OCI-LY7 (cell line): ENCODE measurements at regions not wholly inside any gene's neighbourhood (a gene's known extent, or its start where the extent isn't known, plus 50 kb on each side); places are given as distances from the start of the nearest gene placed in this dataset.

ENCODE experiments used
- EZH2phosphoT487 ChIP-seq: fragments of 200-600 bp; sonication (generic); IDR thresholded peaks from 2 replicates; pipeline ENCODE4 v1.6.1; 2018; ENCODE audit warnings: low read depth, borderline replicate concordance, mild to moderate bottlenecking, mixed run types, antibody characterized with exemption, low read length, moderate library complexity, mixed read lengths
- TF ChIP-seq, protein P1 (sequence below): fragments of 200-600 bp; sonication (generic); conservative IDR thresholded peaks from 2 replicates; pipeline ENCODE4 v1.5.1; 2014; ENCODE audit warnings: mild to moderate bottlenecking, antibody characterized with exemption, low read length, moderate library complexity, mixed read lengths

GRCh38 chr6:23511817-23512216, 614.2 kb upstream of the NRSN1 start:
- TF ChIP-seq, protein P1, sequence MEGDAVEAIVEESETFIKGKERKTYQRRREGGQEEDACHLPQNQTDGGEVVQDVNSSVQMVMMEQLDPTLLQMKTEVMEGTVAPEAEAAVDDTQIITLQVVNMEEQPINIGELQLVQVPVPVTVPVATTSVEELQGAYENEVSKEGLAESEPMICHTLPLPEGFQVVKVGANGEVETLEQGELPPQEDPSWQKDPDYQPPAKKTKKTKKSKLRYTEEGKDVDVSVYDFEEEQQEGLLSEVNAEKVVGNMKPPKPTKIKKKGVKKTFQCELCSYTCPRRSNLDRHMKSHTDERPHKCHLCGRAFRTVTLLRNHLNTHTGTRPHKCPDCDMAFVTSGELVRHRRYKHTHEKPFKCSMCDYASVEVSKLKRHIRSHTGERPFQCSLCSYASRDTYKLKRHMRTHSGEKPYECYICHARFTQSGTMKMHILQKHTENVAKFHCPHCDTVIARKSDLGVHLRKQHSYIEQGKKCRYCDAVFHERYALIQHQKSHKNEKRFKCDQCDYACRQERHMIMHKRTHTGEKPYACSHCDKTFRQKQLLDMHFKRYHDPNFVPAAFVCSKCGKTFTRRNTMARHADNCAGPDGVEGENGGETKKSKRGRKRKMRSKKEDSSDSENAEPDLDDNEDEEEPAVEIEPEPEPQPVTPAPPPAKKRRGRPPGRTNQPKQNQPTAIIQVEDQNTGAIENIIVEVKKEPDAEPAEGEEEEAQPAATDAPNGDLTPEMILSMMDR = no peak
- no peak for TF ChIP-seq EZH2phosphoT487
